ENCODE measurements at regions not wholly inside any gene's neighbourhood (a gene's known extent, or its start where the extent isn't known, plus 50 kb on each side); places are given as distances from the start of the nearest gene placed in this dataset.

DNA sequence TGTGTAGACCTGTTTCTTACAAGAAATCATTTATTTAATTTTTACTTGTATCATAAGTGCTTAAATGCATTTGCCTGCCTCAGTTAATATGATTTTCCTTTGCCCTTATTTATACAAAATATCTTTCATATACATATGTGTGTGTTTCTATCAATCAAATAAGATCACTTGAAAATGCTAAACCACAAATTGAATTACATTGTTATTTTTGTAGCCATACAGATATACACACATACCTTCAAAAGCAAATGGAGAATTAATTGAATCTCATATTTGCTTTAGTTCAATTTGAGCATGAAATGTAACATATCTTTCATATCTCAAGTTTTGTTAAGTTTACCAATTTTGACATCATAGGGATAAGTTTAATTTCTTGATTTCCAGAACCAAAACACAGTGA is 755.8 kb upstream of the PIK3C3 start:
- TF ChIP-seq, protein P1, sequence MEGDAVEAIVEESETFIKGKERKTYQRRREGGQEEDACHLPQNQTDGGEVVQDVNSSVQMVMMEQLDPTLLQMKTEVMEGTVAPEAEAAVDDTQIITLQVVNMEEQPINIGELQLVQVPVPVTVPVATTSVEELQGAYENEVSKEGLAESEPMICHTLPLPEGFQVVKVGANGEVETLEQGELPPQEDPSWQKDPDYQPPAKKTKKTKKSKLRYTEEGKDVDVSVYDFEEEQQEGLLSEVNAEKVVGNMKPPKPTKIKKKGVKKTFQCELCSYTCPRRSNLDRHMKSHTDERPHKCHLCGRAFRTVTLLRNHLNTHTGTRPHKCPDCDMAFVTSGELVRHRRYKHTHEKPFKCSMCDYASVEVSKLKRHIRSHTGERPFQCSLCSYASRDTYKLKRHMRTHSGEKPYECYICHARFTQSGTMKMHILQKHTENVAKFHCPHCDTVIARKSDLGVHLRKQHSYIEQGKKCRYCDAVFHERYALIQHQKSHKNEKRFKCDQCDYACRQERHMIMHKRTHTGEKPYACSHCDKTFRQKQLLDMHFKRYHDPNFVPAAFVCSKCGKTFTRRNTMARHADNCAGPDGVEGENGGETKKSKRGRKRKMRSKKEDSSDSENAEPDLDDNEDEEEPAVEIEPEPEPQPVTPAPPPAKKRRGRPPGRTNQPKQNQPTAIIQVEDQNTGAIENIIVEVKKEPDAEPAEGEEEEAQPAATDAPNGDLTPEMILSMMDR (conservative IDR thresholded peaks at IDR 0.05; ENCODE audit: low read depth, low read length): no peak
- TF ChIP-seq EZH2phosphoT487 (IDR thresholded peaks at IDR 0.05; ENCODE audit: borderline replicate concordance, low read length): no peak
- TF ChIP-seq EZH2 (IDR thresholded peaks at IDR 0.05; ENCODE audit: low read length, unreplicated experiment): no peak
